Loucy (cell line): ENCODE measurements at regions not wholly inside any gene's neighbourhood (a gene's known extent, or its start where the extent isn't known, plus 50 kb on each side); places are given as distances from the start of the nearest gene placed in this dataset.

ENCODE experiments used
- CTCF ChIP-seq: fragments of 200-600 bp; sonication (generic); conservative IDR thresholded peaks from 2 replicates; pipeline ENCODE4 v1.5.1; 2014; ENCODE audit warnings: mild to moderate bottlenecking, antibody characterized with exemption, low read length
- EZH2phosphoT487 ChIP-seq: fragments of 200-600 bp; IDR thresholded peaks from 2 replicates; pipeline ENCODE4 v1.6.1; 2018; ENCODE audit warnings: antibody characterized with exemption, mild to moderate bottlenecking, moderate library complexity, borderline replicate concordance

GRCh38 chr6:159446340-159446739, 246.7 kb downstream of the SOD2 start:
- no peak for TF ChIP-seq CTCF
- TF ChIP-seq EZH2phosphoT487 = no peak
